PC-9 (cell line): ENCODE measurements at regions not wholly inside any gene's neighbourhood (a gene's known extent, or its start where the extent isn't known, plus 50 kb on each side); places are given as distances from the start of the nearest gene placed in this dataset.

Experiments used
- BruUV-seq: library from RNA; stranded (reverse); fragments of 400-500 nt; replicated peaks from 2 replicates; lab custom pipeline; 2021; lab: Mats Ljungman, UMichigan
- CTCF ChIA-PET: fragments of 300-600 bp; sonication (Branson Sonifier 250); formaldehyde crosslinking; loops from one replicate; lab custom pipeline; 2022; ENCODE audit warnings: antibody characterized with exemption; lab: Charles Lee
- POLR2A ChIA-PET: fragments of 300-600 bp; sonication (Branson Sonifier 250); formaldehyde crosslinking; loops from one replicate; lab custom pipeline; 2022; ENCODE audit warnings: antibody characterized with exemption; ENCODE audit not compliant: unreplicated experiment; lab: Charles Lee
- DNase-seq, 2 experiments: peaks; one replicate each; pipeline versions ENCODE4 v3.0.0 to v3.0.0-alpha.2; 2015 to 2022; ENCODE audit warnings: mixed read lengths in 1 of 2
- H2AFZ ChIP-seq: fragments of 200-600 bp; sonication (generic); 2 replicates; pipeline ENCODE4 v1.8.1; 2017; ENCODE audit warnings: antibody characterized with exemption
- H3F3A ChIP-seq: fragments of 200-600 bp; sonication (generic); 2 replicates; pipeline ENCODE4 v1.8.1; 2017; ENCODE audit warnings: antibody characterized with exemption, mild to moderate bottlenecking, low read depth; ENCODE audit not compliant: insufficient read depth
- H3K27ac ChIP-seq: fragments of 200-600 bp; sonication (generic); 2 replicates; pipeline ENCODE4 v1.6.1; 2016; ENCODE audit warnings: mixed run types
- H3K27me3 ChIP-seq: fragments of 200-600 bp; sonication (generic); 2 replicates; pipeline ENCODE4 v1.6.1; 2016; ENCODE audit warnings: low read depth, mixed run types; ENCODE audit not compliant: insufficient read depth
- H3K36me3 ChIP-seq: fragments of 200-600 bp; sonication (generic); 2 replicates; pipeline ENCODE4 v1.6.1; 2016; ENCODE audit warnings: low read depth, mixed run types
- H3K4me1 ChIP-seq: fragments of 200-600 bp; sonication (generic); replicated peaks from 2 replicates; pipeline ENCODE4 v1.6.1; 2016; ENCODE audit warnings: mixed run types; ENCODE audit not compliant: insufficient read depth
- H3K4me2 ChIP-seq: fragments of 200-600 bp; sonication (generic); 2 replicates; pipeline ENCODE4 v1.6.1; 2017; ENCODE audit warnings: mixed run types
- H3K4me3 ChIP-seq: fragments of 200-600 bp; sonication (generic); 2 replicates; pipeline ENCODE4 v1.6.1; 2016; ENCODE audit warnings: mixed run types
- H3K79me2 ChIP-seq: fragments of 200-600 bp; sonication (generic); 2 replicates; pipeline ENCODE4 v1.6.1; 2017; ENCODE audit warnings: low read depth, mixed run types
- H3K9me2 ChIP-seq: fragments of 200-600 bp; sonication (generic); 2 replicates; pipeline ENCODE4 v1.8.1; 2017; ENCODE audit warnings: mild to moderate bottlenecking; ENCODE audit not compliant: insufficient read depth
- H3K9me3 ChIP-seq: fragments of 200-600 bp; sonication (generic); 2 replicates; pipeline ENCODE4 v1.8.1; 2016; ENCODE audit warnings: low read depth; ENCODE audit not compliant: insufficient read depth
- H4K20me1 ChIP-seq: fragments of 200-600 bp; sonication (generic); 2 replicates; pipeline ENCODE4 v1.8.1; 2017; ENCODE audit not compliant: insufficient read depth
- CTCF ChIP-seq: fragments of 200-600 bp; sonication (generic); conservative IDR thresholded peaks from 2 replicates; pipeline ENCODE4 v1.6.1; 2017; ENCODE audit warnings: mixed run types, antibody characterized with exemption, mild to moderate bottlenecking, moderate library complexity
- EZH2 ChIP-seq: fragments of 200-600 bp; sonication (generic); IDR thresholded peaks from 2 replicates; pipeline ENCODE4 v1.8.0; 2017; ENCODE audit warnings: antibody characterized with exemption, low read depth
- intact Hi-C: fragments of 100-400 bp; cut with micrococcal nuclease; formaldehyde crosslinking; loops from one replicate; pipeline ENCODE4 v1.10.0; 2022; ENCODE audit not compliant: unreplicated experiment

GRCh38 chr7:116095396-116095795 is 64.8 kb upstream of the TFEC start:
- no peak overlapping the region for H3K4me2 ChIP-seq
- no peak overlapping the region for H3K27ac ChIP-seq
- H3K79me2 ChIP-seq: no peaks in the 10 kb centered on the region
- peaks cover 5% of the 10 kb centered on the region; the same call in 1 of the 2 replicates for H3K4me1 ChIP-seq
- H2AFZ ChIP-seq: no peak overlapping the region
- intact Hi-C loops: no loop called here
- H3K36me3 ChIP-seq: no peaks in the 10 kb centered on the region
- no peaks in the 10 kb centered on the region for H3K27me3 ChIP-seq
- H3F3A ChIP-seq: no peaks in the 10 kb centered on the region
- no TSS peak for BruUV-seq
- no peaks in the 10 kb centered on the region for H4K20me1 ChIP-seq
- H3K9me3 ChIP-seq: peaks cover 23% of the 10 kb centered on the region
- POLR2A ChIA-PET: no interaction called here
- DNase-seq: no peak
- no peak overlapping the region for H3K4me3 ChIP-seq
- CTCF ChIA-PET: no interaction called here
- TF ChIP-seq EZH2: no peak
- TF ChIP-seq CTCF: no peak
- no peaks in the 10 kb centered on the region for H3K9me2 ChIP-seq

- DNase-seq: peak; percentile 29 to 72
These were observed 66.9 kb upstream of the TFEC start for GRCh38 chr7:116097365-116098009.

GRCh38 chr7:116098175-116098574 is 67.6 kb upstream of the TFEC start:
- Histone ChIP-seq H3K27me3 (no peaks in the 10 kb centered on the region), H3K4me2 (no peak overlapping the region), H2AFZ (no peak overlapping the region), H3K4me1 (peaks cover 5% of the 10 kb centered on the region; the same call in 1 of the 2 replicates), H3F3A (no peaks in the 10 kb centered on the region), H3K36me3 (no peaks in the 10 kb centered on the region), H3K79me2 (no peaks in the 10 kb centered on the region), H3K9me3 (peaks cover 23% of the 10 kb centered on the region), H3K4me3 (no peak overlapping the region), H3K9me2 (no peaks in the 10 kb centered on the region), H4K20me1 (no peaks in the 10 kb centered on the region), H3K27ac (no peak overlapping the region)
- no peak for DNase-seq
- CTCF ChIA-PET: no interaction called here
- intact Hi-C loops: no loop called here
- POLR2A ChIA-PET: no interaction called here
- no peak for TF ChIP-seq EZH2
- no peak for TF ChIP-seq CTCF
- no TSS peak for BruUV-seq

More at GRCh38 chr7:116097365-116098009, 66.9 kb upstream of the TFEC start:
- Histone ChIP-seq H3K27ac (peak overlapping the region; percentile 70), H3K27me3 (no peaks in the 10 kb centered on the region), H4K20me1 (no peaks in the 10 kb centered on the region), H3F3A (no peaks in the 10 kb centered on the region), H3K9me2 (no peaks in the 10 kb centered on the region), H2AFZ (peak overlapping the region; percentile 32; the same call in 1 of the 2 replicates), H3K36me3 (no peaks in the 10 kb centered on the region), H3K79me2 (no peaks in the 10 kb centered on the region), H3K9me3 (peaks cover 23% of the 10 kb centered on the region), H3K4me3 (no peak overlapping the region), H3K4me2 (peak overlapping the region; percentile 6; the same call in 1 of the 2 replicates), H3K4me1 (peaks cover 5% of the 10 kb centered on the region; the same call in 1 of the 2 replicates)
- no TSS peak for BruUV-seq
- ChIA-PET CTCF (no interaction called here), POLR2A (no interaction called here)
- TF ChIP-seq EZH2: no peak
- TF ChIP-seq CTCF: 0 out of 2 replicates have a peak, but pooled peaks have one; percentile 18
- intact Hi-C loops: no loop called here
